GM18498 (cell line): ENCODE measurements at regions not wholly inside any gene's neighbourhood (a gene's known extent, or its start where the extent isn't known, plus 50 kb on each side); places are given as distances from the start of the nearest gene placed in this dataset.
A peak's percentile ranks its signal among the peaks of the same experiment; 100 is the strongest.

Experiments used
- ATAC-seq: cut with Tn5 transposase; IDR thresholded peaks from one replicate; pipeline ENCODE4 v1.9.1; 2021; ENCODE audit warnings: mild to moderate bottlenecking, moderate library complexity; ENCODE audit not compliant: unreplicated experiment

GRCh38 chr14:44788612-44789011, 173.1 kb downstream of the KLHL28 start:
- ATAC-seq: no peak

GRCh38 chr14:44785096-44785495, 176.7 kb downstream of the KLHL28 start:
- ATAC-seq: no peak

- ATAC-seq: no peak
Observed at GRCh38 chr14:44783901-44784300, 177.8 kb downstream of the KLHL28 start.

GRCh38 chr14:44782775-44783238, 178.9 kb downstream of the KLHL28 start:
- no peak for ATAC-seq

- no peak for ATAC-seq
Observed at GRCh38 chr14:44780989-44781388, 180.8 kb downstream of the KLHL28 start.

GRCh38 chr14:44778604-44779003, 183.1 kb downstream of the KLHL28 start:
- ATAC-seq: peak; percentile 48

GRCh38 chr14:44777584-44777983, 184.2 kb downstream of the KLHL28 start:
- no peak for ATAC-seq

GRCh38 chr14:44775248-44775647, 186.5 kb downstream of the KLHL28 start:
- no peak for ATAC-seq

- no peak for ATAC-seq
Observed at GRCh38 chr14:44774396-44774795, 187.4 kb downstream of the KLHL28 start.

GRCh38 chr14:44771496-44771895, 190.3 kb downstream of the KLHL28 start:
- no peak for ATAC-seq

- ATAC-seq: no peak
Observed at GRCh38 chr14:44770201-44770600, 191.5 kb downstream of the KLHL28 start.

- ATAC-seq: no peak
Observed at GRCh38 chr14:44768935-44769334, 192.8 kb downstream of the KLHL28 start.

GRCh38 chr14:44767646-44768173, 194.0 kb downstream of the KLHL28 start:
- no peak for ATAC-seq

GRCh38 chr14:44766285-44766684, 195.5 kb downstream of the KLHL28 start:
- ATAC-seq: no peak

- ATAC-seq: no peak
Observed at GRCh38 chr14:44763356-44763755, 198.4 kb downstream of the KLHL28 start.

GRCh38 chr14:44759277-44759676, 202.5 kb downstream of the KLHL28 start:
- no peak for ATAC-seq

- ATAC-seq: no peak
Observed at GRCh38 chr14:44756554-44756953, 205.2 kb downstream of the KLHL28 start.

- no peak for ATAC-seq
Observed at GRCh38 chr14:44745371-44745770, 216.4 kb downstream of the KLHL28 start.

- no peak for ATAC-seq
Observed at GRCh38 chr14:44742202-44742601, 219.5 kb downstream of the KLHL28 start.

- ATAC-seq: no peak
Observed at GRCh38 chr14:44741431-44741830, 220.3 kb downstream of the KLHL28 start.

- ATAC-seq: no peak
Observed at GRCh38 chr14:44736326-44736725, 225.4 kb downstream of the KLHL28 start.

- no peak for ATAC-seq
Observed at GRCh38 chr14:44732144-44732543, 225.1 kb upstream of the FSCB start.

GRCh38 chr14:44730860-44731259, 223.8 kb upstream of the FSCB start:
- no peak for ATAC-seq
